ENCODE measurements at regions not wholly inside any gene's neighbourhood (a gene's known extent, or its start where the extent isn't known, plus 50 kb on each side); places are given as distances from the start of the nearest gene placed in this dataset.

DNA sequence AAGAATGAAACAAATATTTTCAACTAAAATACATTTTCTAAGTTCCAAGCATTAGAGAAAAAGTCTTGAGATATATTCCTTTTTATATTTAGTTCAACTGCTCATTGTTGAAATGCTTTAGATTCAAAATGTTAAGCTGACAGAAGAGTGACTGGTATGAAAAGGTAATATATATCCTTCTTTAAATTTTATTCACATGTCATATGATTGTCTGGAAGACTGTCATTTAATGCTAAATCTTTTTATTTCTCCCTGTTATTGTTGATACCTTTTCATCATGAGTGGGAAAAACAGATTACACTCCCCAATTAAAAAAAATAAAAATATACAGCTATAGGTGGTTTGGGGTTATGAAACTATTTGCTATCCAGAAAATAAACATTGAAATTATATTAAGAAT is 965.4 kb downstream of the JRKL start:
- no peak for DNase-seq (ENCODE audit: low read depth in 4 of 4, low spot score in 3 of 4)

DNA sequence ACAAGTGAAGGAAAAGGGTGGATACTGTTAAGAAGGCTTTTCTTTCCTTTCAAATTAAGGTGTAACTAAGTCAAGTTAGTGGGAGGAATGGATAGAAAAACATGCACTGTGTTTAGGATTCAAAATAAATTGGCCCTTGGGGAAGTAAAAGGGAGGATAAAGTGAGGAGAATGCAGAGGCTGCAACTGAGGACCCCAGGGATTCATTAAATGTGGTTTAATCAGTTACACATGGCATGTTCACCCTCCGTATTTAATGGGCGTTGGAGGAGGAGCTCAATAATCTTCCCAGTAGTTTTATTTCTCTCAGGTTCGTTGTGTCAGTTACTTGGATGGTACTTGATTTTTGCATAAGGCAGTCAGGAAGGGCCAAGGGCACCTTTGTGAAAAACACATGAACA is 966.3 kb downstream of the JRKL start:
- DNase-seq (ENCODE audit: low read depth in 4 of 4, low spot score in 3 of 4) = peak in 2 of 4 donors; percentile 2 to 8

DNA sequence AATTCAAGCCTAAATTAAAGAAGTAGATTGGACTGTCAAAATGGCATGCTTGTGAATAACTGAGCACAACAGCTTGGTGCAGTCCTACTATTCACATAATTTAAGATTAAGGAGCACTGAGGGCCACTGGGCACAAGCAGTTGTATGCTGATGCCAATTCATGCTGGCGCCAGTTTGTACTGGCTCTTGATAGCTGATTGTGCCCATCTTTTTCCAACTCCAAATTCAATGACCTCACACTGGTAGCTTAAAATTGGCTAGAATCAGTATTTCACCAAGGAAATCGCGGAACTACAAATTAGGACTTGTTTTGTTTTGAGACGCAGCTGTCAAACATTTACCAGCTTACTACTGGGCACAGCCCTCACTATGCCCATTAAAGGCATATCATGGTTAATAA is 969.2 kb downstream of the JRKL start:
- DNase-seq (ENCODE audit: low read depth in 4 of 4, low spot score in 3 of 4) = no peak

DNA sequence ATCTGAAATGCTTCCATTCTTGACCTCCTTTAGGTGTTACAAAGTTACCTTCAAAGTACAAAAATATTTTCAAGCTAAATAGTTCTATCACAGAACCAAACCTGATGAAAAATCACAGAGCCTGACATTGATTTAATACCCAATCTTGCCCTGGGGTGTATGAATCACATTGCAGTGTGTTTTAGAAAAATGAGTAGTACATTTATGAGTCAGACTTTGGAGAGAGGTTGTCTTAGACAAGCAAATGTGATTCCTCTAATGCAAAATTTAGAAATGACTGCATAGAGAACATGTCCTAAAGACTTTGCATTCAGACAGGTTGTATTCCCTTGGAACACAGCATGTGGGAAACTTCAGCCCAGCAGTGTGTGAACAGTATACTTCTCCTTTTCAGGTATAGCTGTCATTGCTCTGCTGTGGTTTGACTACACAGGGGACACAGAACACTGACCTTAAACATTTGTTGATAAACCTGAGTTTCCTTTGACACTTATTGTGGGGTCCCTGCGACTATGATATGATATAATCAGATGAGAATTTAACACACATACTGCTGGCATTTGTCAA is 972.1 kb downstream of the JRKL start:
- no peak for DNase-seq (ENCODE audit: low read depth in 4 of 4, low spot score in 3 of 4)

GRCh38 chr11:97363331-97363730 is 973.5 kb downstream of the JRKL start:
- no peak for DNase-seq (ENCODE audit: low read depth in 4 of 4, low spot score in 3 of 4)

- DNase-seq (ENCODE audit: low read depth in 4 of 4, low spot score in 3 of 4) = no peak
Observed at GRCh38 chr11:97364047-97364446, 974.2 kb downstream of the JRKL start.

GRCh38 chr11:97367406-97368083 is 977.7 kb downstream of the JRKL start:
- DNase-seq (ENCODE audit: low read depth in 4 of 4, low spot score in 3 of 4) = no peak

- DNase-seq (ENCODE audit: low read depth in 4 of 4, low spot score in 3 of 4) = no peak
Observed at GRCh38 chr11:97389270-97389669, 999.5 kb downstream of the JRKL start.

DNA sequence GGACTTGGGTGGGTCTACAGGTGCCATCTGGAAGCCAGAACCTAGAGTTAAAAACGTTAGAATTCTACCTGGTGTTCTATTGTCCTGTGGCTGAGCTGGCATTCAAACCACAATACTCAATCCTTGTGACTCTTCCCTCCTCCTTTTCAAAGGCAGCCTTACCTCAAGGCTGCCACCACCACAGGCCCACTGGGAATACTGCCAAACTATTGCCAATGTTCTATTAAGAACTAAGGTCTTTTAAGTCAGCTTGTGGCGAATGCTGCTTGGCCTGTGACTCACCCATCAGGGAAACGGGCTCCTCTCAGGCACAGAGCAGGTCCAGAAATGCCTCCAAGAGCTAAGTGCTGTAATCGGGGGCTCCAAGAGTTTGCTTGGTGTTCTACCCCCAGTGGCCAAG is 1008.4 kb downstream of the JRKL start:
- DNase-seq (ENCODE audit: low read depth in 4 of 4, low spot score in 3 of 4) = no peak

DNA sequence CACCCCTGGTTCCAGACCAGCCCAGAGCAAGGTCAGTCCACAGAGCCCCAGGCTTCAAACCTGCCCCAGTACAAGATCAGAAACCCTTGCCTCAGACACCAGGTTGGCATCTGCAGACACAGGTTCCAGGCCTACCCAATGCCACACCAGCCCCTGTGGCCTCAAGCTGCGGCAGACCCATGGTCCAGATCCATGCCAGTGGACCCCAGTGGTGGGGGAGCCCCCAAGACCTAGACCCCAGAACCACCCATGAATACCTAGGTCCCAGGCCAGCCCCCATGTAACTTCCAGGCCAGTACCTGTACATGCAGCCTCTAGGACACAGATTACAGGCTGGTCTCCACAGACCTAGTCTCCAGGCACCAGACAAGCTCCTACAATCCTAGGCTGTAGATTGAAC is 1019.3 kb downstream of the JRKL start:
- DNase-seq (ENCODE audit: low read depth in 4 of 4, low spot score in 3 of 4) = no peak

- no peak for DNase-seq (ENCODE audit: low read depth in 4 of 4, low spot score in 3 of 4)
Observed at GRCh38 chr11:97414801-97415200, 1025.0 kb downstream of the JRKL start.

GRCh38 chr11:97419729-97420128 is 1029.9 kb downstream of the JRKL start:
- no peak for DNase-seq (ENCODE audit: low read depth in 4 of 4, low spot score in 3 of 4)

DNA sequence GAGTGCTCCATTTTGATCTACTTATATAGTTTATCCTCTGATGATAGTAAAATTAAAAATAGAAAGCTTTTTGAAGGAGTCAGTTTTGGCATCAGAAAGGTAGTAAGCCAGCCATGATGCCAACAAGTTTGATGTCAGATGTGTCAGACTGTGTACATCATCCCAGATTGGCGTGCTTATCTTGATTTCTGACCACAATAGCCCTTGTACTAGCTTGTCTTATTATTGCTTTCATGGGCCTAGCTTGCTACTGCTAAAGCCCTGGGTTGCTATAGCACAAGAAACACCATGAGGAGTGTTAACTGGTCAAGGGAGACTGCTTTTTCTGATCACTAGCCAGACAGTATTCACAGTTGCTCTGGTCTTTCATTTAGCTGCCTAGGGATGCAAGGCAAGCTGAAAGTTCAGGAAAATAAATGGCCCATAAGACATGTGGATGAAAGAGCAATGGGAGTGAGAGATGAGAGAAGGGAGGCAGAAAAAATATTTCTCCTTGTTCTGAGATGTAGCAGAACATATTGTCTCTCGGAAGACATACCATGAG is 1038.5 kb downstream of the JRKL start:
- peak in 1 of 4 donors; percentile 32 for DNase-seq (ENCODE audit: low read depth in 4 of 4, low spot score in 3 of 4)

DNA sequence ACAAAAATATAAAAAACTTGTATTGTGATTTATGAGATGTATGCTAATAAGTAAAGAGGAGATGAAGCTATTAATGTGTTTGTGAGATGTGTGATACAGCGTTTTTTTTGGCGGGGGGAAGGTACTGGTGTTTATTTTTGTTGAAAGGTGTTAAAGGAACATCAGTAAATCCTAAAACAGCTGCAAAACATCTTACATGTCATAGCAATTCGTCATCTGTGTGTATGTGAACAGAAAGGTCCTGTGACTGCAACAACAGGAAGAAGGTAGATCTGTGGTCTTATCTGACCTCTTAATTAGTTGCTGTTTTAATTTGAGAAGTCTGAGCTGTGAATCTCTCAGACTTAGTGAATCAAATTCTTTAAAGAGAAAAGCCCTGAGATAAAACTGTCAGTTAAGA is 1041.1 kb downstream of the JRKL start:
- DNase-seq (ENCODE audit: low read depth in 4 of 4, low spot score in 3 of 4) = peak in 1 of 4 donors; percentile 52

- no peak for DNase-seq (ENCODE audit: low read depth in 4 of 4, low spot score in 3 of 4)
Observed at GRCh38 chr11:97432926-97433325, 1043.1 kb downstream of the JRKL start.

DNA sequence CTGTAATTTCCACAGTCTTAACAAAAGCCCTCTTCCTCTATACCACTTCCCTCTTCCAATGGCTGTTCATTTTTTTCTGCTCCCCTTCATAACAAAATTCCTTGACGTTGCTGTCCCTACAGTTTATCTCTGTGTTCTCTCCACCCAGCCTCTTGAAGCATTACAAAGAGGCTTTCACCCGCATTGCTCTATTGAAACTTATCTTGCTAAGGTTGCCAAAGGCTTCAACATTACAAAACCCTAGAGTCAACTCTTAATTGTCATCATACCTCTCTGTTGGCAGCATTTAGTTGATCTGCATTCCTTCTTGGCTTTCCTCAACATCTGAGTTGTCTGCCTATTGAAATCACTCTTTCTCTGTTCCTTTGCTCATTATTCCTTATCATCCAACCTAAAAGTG is 1055.7 kb downstream of the JRKL start:
- no peak for DNase-seq (ENCODE audit: low read depth in 4 of 4, low spot score in 3 of 4)

- DNase-seq (ENCODE audit: low read depth in 4 of 4, low spot score in 3 of 4) = no peak
Observed at GRCh38 chr11:97451441-97451840, 1061.6 kb downstream of the JRKL start.

DNA sequence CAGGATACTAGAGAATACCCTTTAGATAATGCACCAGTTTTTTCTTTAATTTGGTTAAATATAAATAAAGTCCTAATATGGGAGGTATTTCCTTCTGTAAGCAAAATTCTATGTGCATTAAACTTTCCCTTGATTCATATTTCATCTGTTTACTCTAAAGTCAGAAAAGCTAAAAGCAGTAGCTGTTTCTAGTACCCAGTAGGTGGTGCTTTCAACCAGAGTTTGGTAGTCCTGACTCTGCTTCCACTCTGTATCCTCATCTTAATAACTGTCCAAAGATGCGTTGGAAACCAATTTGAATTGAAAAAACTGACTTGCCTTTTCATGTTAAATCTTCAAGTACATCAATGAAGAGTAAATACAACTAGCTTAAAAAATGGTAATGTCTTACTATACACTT is 1065.2 kb downstream of the JRKL start:
- no peak for DNase-seq (ENCODE audit: low read depth in 4 of 4, low spot score in 3 of 4)

GRCh38 chr11:97460091-97460490 is 1070.3 kb downstream of the JRKL start:
- DNase-seq (ENCODE audit: low read depth in 4 of 4, low spot score in 3 of 4) = no peak

DNA sequence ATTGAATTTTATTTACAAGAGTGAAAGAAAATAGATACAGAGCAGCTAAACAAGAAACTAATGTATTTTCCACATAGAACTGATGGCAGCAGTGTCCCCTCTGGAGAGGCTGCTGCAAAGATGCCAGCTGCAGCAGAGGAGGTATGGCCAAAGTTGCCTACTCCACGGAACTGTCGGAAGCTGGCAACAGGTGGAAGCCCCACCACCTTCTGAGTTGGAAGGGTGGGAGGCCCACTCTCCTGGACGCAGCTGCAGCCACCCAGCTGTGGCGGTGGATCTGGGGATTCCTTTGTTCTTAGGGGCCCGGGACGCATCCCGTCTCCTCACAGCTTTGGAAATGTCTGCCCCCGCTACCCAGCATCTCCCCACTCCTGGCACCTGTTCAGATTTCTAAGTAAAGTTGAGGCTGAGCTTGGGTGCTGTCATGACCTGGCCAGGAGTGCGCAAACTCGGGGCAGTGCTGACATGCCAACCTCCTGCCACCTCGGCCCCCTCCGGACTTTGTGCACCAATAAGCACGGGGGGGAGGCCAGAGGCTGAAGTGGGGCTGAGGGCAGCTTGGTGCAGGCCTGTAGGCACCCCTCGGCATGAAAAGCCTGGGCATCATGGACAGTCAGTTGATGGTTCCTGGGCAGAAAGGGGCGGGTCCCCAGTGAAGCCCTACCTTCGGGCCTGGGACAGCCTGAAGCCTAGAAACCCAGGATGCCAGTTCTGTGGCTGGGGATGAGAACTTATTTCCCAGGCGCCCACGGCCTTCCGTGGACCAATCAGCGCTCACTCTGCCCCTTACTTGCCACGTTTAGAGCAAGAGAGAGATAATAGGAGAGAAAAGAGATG is 1071.4 kb downstream of the JRKL start:
- no peak for DNase-seq (ENCODE audit: low read depth in 4 of 4, low spot score in 3 of 4)

DNA sequence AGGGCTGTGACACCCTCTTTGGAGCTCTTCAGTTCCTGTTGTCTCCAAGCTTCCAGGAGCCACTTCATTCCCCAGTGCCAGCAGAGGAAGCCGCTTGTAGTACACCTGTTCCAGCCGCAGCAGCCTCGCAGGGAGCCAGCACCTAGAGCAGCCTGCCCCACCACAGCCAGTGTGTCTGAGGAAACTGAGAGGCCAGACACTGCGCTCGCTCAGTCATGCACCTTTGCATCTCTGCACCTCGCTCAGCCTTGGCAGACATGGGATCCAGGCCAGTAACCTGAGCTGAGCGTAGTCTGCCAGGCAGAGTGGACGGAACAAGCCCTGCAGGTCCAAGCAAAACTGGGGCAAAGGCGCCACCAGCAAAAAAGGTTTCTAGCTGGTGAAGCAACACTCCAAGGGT is 1072.1 kb downstream of the JRKL start:
- DNase-seq (ENCODE audit: low read depth in 4 of 4, low spot score in 3 of 4) = no peak

DNA sequence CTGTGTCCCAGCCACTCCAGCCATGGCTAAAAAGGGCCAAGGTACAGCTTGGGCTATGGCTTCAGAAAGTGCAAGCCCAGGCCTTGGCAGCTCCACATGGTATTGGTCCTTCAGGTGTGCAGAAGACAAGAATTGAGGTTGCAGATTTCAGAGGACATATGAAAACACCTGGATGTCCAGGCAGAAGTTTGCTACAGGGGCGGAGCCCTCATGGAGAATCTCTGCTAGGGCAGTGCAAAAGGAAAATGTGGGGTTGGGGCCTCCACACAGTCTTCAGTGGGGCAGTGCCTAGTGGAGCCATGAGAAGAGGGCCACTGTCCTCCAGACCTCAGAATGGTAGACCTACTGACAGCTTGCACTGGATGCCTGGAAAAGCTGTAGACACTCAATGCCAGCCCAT is 1074.1 kb downstream of the JRKL start:
- no peak for DNase-seq (ENCODE audit: low read depth in 4 of 4, low spot score in 3 of 4)

Data from left renal pelvis (tissue), 4 donors.